Liver (tissue), 7 donors: ENCODE measurements at regions not wholly inside any gene's neighbourhood (a gene's known extent, or its start where the extent isn't known, plus 50 kb on each side); places are given as distances from the start of the nearest gene placed in this dataset.
"Not testable (repeated sequence)": the region's sequence is repeated elsewhere in the genome, so short reads cannot be mapped to it uniquely, and the experiment has no call there.

Experiments used
- DNase-seq: peaks from one replicate; pipeline ENCODE4 v3.0.0-alpha.2; 2017; ENCODE audit warnings: low spot score
- H3K27ac ChIP-seq, 2 donors: one replicate each; pipeline ENCODE4 v1.7.0; 2013; ENCODE audit warnings: inconsistent platforms in 2 of 2, low read length in 2 of 2, control low read depth in 1 of 2, low read depth in 1 of 2, mild to moderate bottlenecking in 1 of 2
- H3K27me3 ChIP-seq, 4 donors: one replicate each; pipeline versions ENCODE4 v1.6.1 to v1.7.0; 2013; ENCODE audit warnings: low read length in 3 of 4, inconsistent platforms in 1 of 4, mild to moderate bottlenecking in 1 of 4, moderate library complexity in 1 of 4; ENCODE audit not compliant: control insufficient read depth in 4 of 4, insufficient read depth in 4 of 4
- H3K36me3 ChIP-seq, 4 donors: one replicate each; pipeline versions ENCODE4 v1.6.1 to v1.7.0; 2013; ENCODE audit warnings: low read length in 3 of 4, mild to moderate bottlenecking in 3 of 4, low read depth in 1 of 4, moderate library complexity in 1 of 4; ENCODE audit not compliant: control insufficient read depth in 4 of 4, insufficient read depth in 3 of 4
- H3K4me1 ChIP-seq, 4 donors: one replicate each; pipeline versions ENCODE4 v1.6.1 to v1.7.0; 2013; ENCODE audit warnings: low read length in 3 of 4, mild to moderate bottlenecking in 3 of 4, moderate library complexity in 1 of 4; ENCODE audit not compliant: control insufficient read depth in 4 of 4, insufficient read depth in 4 of 4
- H3K4me3 ChIP-seq, 3 donors: one replicate each; pipeline versions ENCODE4 v1.6.1 to v1.7.0; 2013; ENCODE audit warnings: low read length in 3 of 3, control low read depth in 1 of 3, low read depth in 1 of 3, mild to moderate bottlenecking in 1 of 3
- H3K9ac ChIP-seq, 2 donors: one replicate each; pipeline ENCODE4 v1.7.0; 2013; ENCODE audit warnings: low read length in 2 of 2, mild to moderate bottlenecking in 2 of 2, moderate library complexity in 2 of 2, control low read depth in 1 of 2, low read depth in 1 of 2
- H3K9me3 ChIP-seq, 4 donors: one replicate each; pipeline versions ENCODE4 v1.6.1 to v1.7.0; 2013; ENCODE audit warnings: low read length in 3 of 4; ENCODE audit not compliant: control insufficient read depth in 4 of 4
- ATF3 ChIP-seq: IDR thresholded peaks from 2 replicates; pipeline ENCODE4 v1.6.1; 2016; ENCODE audit warnings: antibody characterized with exemption
- EGR1 ChIP-seq, 2 donors: IDR thresholded peaks; 2 replicates each; pipeline ENCODE4 v1.6.1; 2016 to 2018; ENCODE audit warnings: antibody characterized with exemption in 2 of 2, low read depth in 2 of 2
- FOXA1 ChIP-seq: IDR thresholded peaks from 2 replicates; pipeline ENCODE4 v1.6.1; 2016; ENCODE audit warnings: antibody characterized with exemption
- GABPA ChIP-seq, 2 donors: IDR thresholded peaks in 1 of 2; conservative IDR thresholded peaks in 1 of 2; 2 replicates each; pipeline ENCODE4 v1.6.1; 2016; ENCODE audit warnings: antibody characterized with exemption in 2 of 2, mild to moderate bottlenecking in 1 of 2, moderate library complexity in 1 of 2
- HNF4A ChIP-seq, 2 donors: conservative IDR thresholded peaks; 2 replicates each; pipeline ENCODE4 v1.6.1; 2016; ENCODE audit warnings: antibody characterized with exemption in 2 of 2, mild to moderate bottlenecking in 2 of 2
- MAX ChIP-seq: IDR thresholded peaks from 2 replicates; pipeline ENCODE4 v1.6.1; 2016; ENCODE audit warnings: antibody characterized with exemption
- NR2F2 ChIP-seq: IDR thresholded peaks from 2 replicates; pipeline ENCODE4 v1.6.1; 2016; ENCODE audit warnings: antibody characterized with exemption
- REST ChIP-seq: IDR thresholded peaks from 2 replicates; pipeline ENCODE4 v1.6.1; 2016; ENCODE audit warnings: antibody characterized with exemption, mild to moderate bottlenecking
- TAF1 ChIP-seq: conservative IDR thresholded peaks from 2 replicates; pipeline ENCODE4 v1.6.1; 2016; ENCODE audit warnings: antibody characterized with exemption, mild to moderate bottlenecking
- ZBTB33 ChIP-seq: IDR thresholded peaks from 2 replicates; pipeline ENCODE4 v1.6.1; 2016; ENCODE audit warnings: antibody characterized with exemption
- WGBS: extraction: QIAGEN DNeasy Blood & Tissue Kit; methylation state at CpG from one replicate; pipeline ENCODE4 v1.1.7; 2013; 5-methylcytosine and 5-hydroxymethylcytosine counted together
- donor health status: healthy.
- donor health status: healthy.
- donor health status: healthy.
- donor health status: healthy.

- no peaks in the 10 kb centered on the region for H3K9me3 ChIP-seq
- H3K36me3 ChIP-seq, result no peaks in the 10 kb centered on the region
- no peak overlapping the region for H3K9ac ChIP-seq
- WGBS, result 94% methylated on average over 19 of the region's 19 CpGs
- TF ChIP-seq ATF3, result no peak
- no peak for TF ChIP-seq FOXA1
- no peak for TF ChIP-seq NR2F2
- no peak for TF ChIP-seq GABPA (IDR thresholded peaks at IDR 0.05 in 1 of 2, conservative IDR thresholded peaks at IDR 0.05 in 1 of 2)
- no peak for TF ChIP-seq MAX
- no peak overlapping the region for H3K4me3 ChIP-seq
- H3K27ac ChIP-seq, result no peak overlapping the region
- H3K27me3 ChIP-seq, result no peaks in the 10 kb centered on the region
- no peak for DNase-seq
- H3K4me1 ChIP-seq, result no peaks in the 10 kb centered on the region
Measured at GRCh38 chr2:154577390-154577789, 121.1 kb upstream of the KCNJ3 start.

GRCh38 chr2:154580767-154581166 is 117.7 kb upstream of the KCNJ3 start:
- Histone ChIP-seq H3K36me3 (no peaks in the 10 kb centered on the region), H3K27ac (no peak overlapping the region), H3K9ac (no peak overlapping the region), H3K27me3 (no peaks in the 10 kb centered on the region), H3K4me1 (no peaks in the 10 kb centered on the region), H3K4me3 (no peak overlapping the region), H3K9me3 (no peaks in the 10 kb centered on the region)
- no peak for DNase-seq
- no peak for TF ChIP-seq ATF3
- TF ChIP-seq EGR1 (IDR thresholded peaks at IDR 0.05; ENCODE audit: low read depth in 2 of 2), result no peak
- TF ChIP-seq REST, result no peak
- no peak for TF ChIP-seq ZBTB33
- no peak for TF ChIP-seq HNF4A (conservative IDR thresholded peaks at IDR 0.05)
- no peak for TF ChIP-seq TAF1
- WGBS, result 88% methylated on average over 3 of the region's 3 CpGs

GRCh38 chr2:154582694-154583093 is 115.8 kb upstream of the KCNJ3 start:
- WGBS, result 83% methylated on average over 6 of the region's 6 CpGs
- DNase-seq, H3K27ac ChIP-seq, H3K4me3 ChIP-seq, H3K9me3 ChIP-seq, H3K9ac ChIP-seq, H3K27me3 ChIP-seq, H3K36me3 ChIP-seq, H3K4me1 ChIP-seq: not testable (repeated sequence)

- not testable (repeated sequence) for H3K36me3 ChIP-seq, H3K27me3 ChIP-seq, H3K4me3 ChIP-seq, DNase-seq, H3K9me3 ChIP-seq, H3K9ac ChIP-seq, H3K4me1 ChIP-seq, H3K27ac ChIP-seq
- WGBS, result 96% methylated on average over 8 of the region's 8 CpGs
Measured at GRCh38 chr2:154583274-154583673, 115.2 kb upstream of the KCNJ3 start.
